GM08714 (cell line): ENCODE measurements at regions not wholly inside any gene's neighbourhood (a gene's known extent, or its start where the extent isn't known, plus 50 kb on each side); places are given as distances from the start of the nearest gene placed in this dataset.
"Not testable (repeated sequence)": the region's sequence is repeated elsewhere in the genome, so short reads cannot be mapped to it uniquely, and the experiment has no call there.

Experiments used
- H3K4me3 ChIP-seq: fragments of 200-500 bp; sonication (Bioruptor generic); 2 replicates; pipeline ENCODE4 v1.5.1; 2014; ENCODE audit warnings: mild to moderate bottlenecking, low read length, inconsistent platforms
- ZNF274 ChIP-seq: IDR thresholded peaks from 2 replicates; pipeline ENCODE4 v1.6.1; 2012; ENCODE audit warnings: mild to moderate bottlenecking, low read depth, low read length

DNA sequence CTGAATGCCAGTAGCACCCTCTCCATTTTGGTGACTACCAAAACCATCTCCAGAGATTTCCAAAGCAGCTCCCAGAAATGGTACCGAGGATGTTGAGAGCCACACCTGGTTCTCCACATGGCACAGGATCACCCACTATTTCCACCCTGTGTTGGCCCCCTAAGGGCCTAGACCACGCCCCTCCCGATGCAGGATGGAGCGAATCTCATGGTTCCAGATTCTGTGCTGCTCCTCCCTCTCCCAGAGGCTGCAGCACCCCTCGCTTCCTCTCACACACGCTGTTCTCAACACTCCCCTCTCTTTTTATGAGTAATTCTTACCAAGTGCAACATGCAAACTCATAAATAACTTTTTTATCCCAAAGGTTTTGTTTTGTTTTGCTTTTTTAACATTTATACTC lies 571.5 kb downstream of the STK39 start:
- no peak for TF ChIP-seq ZNF274
- H3K4me3 ChIP-seq, result no peak overlapping the region

DNA sequence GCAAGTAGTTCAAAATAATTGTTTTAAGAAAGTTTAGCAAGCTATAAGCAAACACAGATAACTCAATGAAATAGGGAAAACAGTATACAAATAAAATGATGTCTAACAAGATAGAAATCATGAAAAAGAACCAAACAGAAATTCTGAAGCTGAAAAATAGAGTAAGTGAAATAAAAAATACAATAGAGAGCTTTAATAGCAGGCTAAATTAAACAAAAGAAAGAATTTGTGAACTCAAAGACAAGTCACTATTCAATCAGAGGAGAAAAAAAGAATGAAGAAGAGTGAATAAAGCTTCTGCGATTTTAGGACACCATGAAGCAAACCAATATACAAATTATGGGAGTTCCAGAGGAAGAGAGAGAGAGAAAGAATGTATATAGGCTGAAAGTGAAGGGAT lies 576.8 kb downstream of the STK39 start:
- no peak for TF ChIP-seq ZNF274
- no peak overlapping the region for H3K4me3 ChIP-seq

GRCh38 chr2:167653131-167653530 lies 594.3 kb downstream of the STK39 start:
- TF ChIP-seq ZNF274, result no peak

DNA sequence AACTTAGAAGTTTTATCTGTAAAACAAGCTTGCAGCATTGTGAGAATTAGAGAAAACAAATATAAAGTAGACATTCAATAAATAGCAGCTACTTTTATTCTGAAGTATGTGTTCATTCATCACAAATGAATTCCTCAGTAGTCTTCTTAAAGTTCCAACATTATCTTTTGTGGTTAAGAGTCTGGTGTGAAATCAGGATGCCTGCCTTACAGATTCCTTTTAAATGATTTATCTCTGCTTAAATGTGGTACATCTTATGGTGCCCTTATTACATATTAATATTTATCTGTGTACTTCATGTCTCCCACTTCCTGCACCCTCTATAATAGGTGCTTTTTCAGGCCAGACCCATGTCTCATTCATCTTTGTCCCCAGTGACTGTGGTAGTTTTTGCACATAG lies 595.0 kb downstream of the STK39 start:
- no peak overlapping the region for H3K4me3 ChIP-seq
- no peak for TF ChIP-seq ZNF274

More at GRCh38 chr2:167653131-167653530, 594.3 kb downstream of the STK39 start:
- no peak overlapping the region for H3K4me3 ChIP-seq

DNA sequence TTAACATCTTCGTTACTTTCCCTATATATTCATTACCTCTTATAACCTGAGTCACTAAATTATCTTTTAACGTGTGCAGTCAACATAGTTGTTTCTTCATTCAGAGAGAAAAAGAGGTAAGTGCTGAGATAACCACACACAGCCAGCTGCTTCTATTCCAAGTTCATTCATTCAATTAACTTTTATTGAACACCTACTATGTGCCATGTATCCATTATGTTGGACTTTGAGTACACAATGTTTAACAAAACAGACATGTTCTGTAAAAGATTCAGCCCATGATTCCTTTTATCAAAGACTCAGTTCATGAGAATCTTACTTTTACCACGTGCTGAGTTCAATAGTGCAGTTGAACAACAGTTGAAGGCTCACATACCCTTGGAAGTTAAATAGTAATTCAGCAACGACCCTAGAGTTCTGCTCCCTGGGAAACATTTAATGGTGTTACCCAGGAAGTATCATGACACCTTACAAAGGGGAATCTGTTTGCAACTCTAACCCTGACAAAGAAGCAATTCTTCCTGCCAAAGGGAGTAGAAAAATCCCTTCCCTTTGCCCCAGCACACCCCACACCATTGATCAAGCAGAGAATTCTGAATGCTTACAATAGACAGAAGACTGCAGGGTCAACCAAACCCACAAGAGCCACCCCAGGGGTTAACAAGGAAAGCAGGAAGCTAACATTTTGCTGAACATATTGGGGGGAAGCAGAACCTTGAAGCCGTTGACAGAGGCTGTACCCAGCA lies 595.8 kb downstream of the STK39 start:
- no peak for TF ChIP-seq ZNF274

GRCh38 chr2:167646557-167646956 lies 600.8 kb downstream of the STK39 start:
- TF ChIP-seq ZNF274, result no peak
- no peak overlapping the region for H3K4me3 ChIP-seq

More for the DNA sequence above, 595.8 kb downstream of the STK39 start:
- no peak overlapping the region for H3K4me3 ChIP-seq

- H3K4me3 ChIP-seq, result no peak overlapping the region
- TF ChIP-seq ZNF274, result no peak
These were observed 607.3 kb downstream of the STK39 start for GRCh38 chr2:167640096-167640495.

GRCh38 chr2:167637741-167638140 lies 609.7 kb downstream of the STK39 start:
- no peak for TF ChIP-seq ZNF274
- H3K4me3 ChIP-seq, result no peak overlapping the region

DNA sequence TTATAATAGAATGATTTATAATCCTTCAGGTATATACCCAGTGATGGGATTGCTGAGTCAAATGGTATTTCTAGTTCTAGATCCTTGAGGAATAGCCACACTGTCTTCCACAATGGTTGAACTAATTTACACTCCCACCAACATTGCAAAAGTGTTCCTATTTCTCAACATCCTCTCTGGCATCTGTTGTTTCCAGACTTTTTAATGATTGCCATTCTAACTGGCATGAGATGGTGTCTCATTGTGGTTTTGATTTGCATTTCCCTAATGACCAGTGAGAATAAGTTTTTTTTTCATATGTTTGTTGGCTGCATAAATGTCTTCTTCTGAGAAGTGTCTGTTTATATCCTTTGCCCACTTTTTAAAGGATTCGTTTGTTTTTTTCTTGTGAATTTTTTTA lies 615.1 kb downstream of the STK39 start:
- not testable (repeated sequence) for H3K4me3 ChIP-seq

GRCh38 chr2:167626961-167627360 lies 620.4 kb downstream of the STK39 start:
- no peak overlapping the region for H3K4me3 ChIP-seq
- no peak for TF ChIP-seq ZNF274

- no peak for TF ChIP-seq ZNF274
These were observed 621.1 kb downstream of the STK39 start for GRCh38 chr2:167626301-167626700.

DNA sequence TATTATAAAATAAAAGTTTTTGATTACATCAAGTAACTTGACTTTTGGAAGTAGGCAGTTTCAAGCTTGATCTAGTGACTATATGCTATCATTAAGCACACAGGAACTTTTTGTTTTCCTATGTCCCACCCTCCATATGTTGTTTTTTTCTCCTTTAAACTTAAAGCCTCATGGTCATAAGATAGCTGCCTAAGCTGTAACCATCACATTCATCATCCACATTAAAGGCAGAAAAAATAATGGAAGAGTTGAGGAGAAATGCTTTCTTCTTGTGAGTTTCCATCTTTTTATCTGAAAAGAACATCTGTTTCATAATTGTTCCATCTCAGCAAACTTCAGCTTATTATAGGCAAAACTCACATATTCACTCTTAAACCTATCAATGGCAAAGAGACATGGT lies 630.4 kb downstream of the STK39 start:
- no peak overlapping the region for H3K4me3 ChIP-seq
- TF ChIP-seq ZNF274, result no peak

More at GRCh38 chr2:167626301-167626700, 621.1 kb downstream of the STK39 start:
- H3K4me3 ChIP-seq, result no peak overlapping the region

- no peak for TF ChIP-seq ZNF274
- no peak overlapping the region for H3K4me3 ChIP-seq
These were observed 633.9 kb downstream of the STK39 start for GRCh38 chr2:167613471-167613870.

DNA sequence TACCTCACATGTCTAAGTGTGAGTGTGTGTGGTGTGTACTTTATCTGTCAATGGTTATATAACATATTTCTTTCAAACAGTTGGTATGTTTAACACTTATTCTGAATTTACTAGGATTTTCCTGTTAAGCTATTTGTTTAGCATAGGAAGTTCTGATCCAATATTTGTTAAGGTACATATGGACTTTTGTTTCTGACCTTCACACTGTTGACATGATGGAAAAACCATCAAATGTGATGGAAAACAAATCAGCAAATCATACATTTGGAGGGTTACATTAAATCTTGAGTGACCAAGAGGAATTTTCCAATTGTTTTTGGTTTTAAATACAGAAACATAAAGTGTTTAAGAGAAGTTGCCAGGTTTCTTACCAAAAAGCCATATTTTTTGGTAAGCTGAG lies 638.9 kb downstream of the STK39 start:
- no peak overlapping the region for H3K4me3 ChIP-seq

DNA sequence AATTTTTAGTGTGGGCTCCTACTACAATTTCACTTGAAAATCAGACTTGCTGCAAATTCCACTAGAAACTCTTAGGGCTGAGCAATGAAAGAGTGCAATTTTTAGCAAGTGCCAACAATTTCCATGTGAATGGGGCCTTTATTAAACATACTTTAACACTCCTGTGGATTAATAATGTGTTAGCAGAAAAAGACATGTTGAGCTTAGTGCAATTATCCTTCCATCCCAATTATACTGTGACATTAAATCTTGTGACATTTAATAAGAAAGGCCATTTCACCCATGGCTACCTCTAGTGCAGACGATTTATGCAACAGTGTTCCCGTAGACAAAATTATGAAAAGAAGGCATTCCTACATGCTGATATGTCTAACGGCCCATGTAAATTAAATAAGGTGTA lies 639.7 kb downstream of the STK39 start:
- no peak overlapping the region for H3K4me3 ChIP-seq
- no peak for TF ChIP-seq ZNF274

More for the DNA sequence above, 638.9 kb downstream of the STK39 start:
- no peak for TF ChIP-seq ZNF274

DNA sequence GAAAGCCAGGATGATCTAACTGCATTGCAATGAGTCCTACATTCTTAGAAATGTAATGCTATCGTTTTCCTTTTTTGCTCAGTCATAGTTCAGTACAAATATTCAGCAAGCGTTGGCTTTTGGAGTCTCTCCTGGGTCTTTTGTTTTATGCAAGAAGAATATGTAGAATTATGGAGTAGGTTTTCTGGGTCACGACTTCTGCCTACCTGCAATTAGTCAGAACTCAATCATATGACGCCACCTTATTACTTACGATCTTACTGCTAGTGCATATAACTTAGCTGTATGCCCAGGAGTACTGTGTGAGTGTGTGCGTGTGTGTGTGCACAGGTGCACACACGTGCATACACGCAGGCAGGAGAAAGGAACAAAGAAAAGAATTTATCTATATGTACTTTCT lies 640.2 kb downstream of the STK39 start:
- no peak for TF ChIP-seq ZNF274
- H3K4me3 ChIP-seq, result no peak overlapping the region
